Activated CD4-positive, CD25-positive, alpha-beta regulatory T cell (primary cell): ENCODE measurements at regions not wholly inside any gene's neighbourhood (a gene's known extent, or its start where the extent isn't known, plus 50 kb on each side); places are given as distances from the start of the nearest gene placed in this dataset.

Experiments
- DNase-seq, 4 experiments: peaks; one replicate each; lab custom pipeline; 2025; lab: John Stamatoyannopoulos, UW

- DNase-seq: no peak
Measured at GRCh38 chr18:29531746-29532145, 1354.8 kb upstream of the CDH2 start.

- no peak for DNase-seq
Measured at GRCh38 chr18:29523371-29523770, 1346.4 kb upstream of the CDH2 start.

- no peak for DNase-seq
Measured at GRCh38 chr18:29512761-29513160, 1335.8 kb upstream of the CDH2 start.

GRCh38 chr18:29512203-29512602 lies 1335.3 kb upstream of the CDH2 start:
- no peak for DNase-seq

- no peak for DNase-seq
Measured at GRCh38 chr18:29501952-29502351, 1325.0 kb upstream of the CDH2 start.

GRCh38 chr18:29496152-29496680 lies 1319.3 kb upstream of the CDH2 start:
- DNase-seq: no peak

- DNase-seq: no peak
Measured at GRCh38 chr18:29494371-29494770, 1317.4 kb upstream of the CDH2 start.

GRCh38 chr18:29491907-29492306 lies 1315.0 kb upstream of the CDH2 start:
- no peak for DNase-seq

GRCh38 chr18:29488617-29489016 lies 1311.7 kb upstream of the CDH2 start:
- no peak for DNase-seq

- DNase-seq: no peak
Measured at GRCh38 chr18:29465526-29465925, 1288.6 kb upstream of the CDH2 start.

GRCh38 chr18:29459972-29460371 lies 1283.0 kb upstream of the CDH2 start:
- DNase-seq: no peak

GRCh38 chr18:29457316-29457889 lies 1280.5 kb upstream of the CDH2 start:
- DNase-seq: no peak

GRCh38 chr18:29449424-29449823 lies 1272.5 kb upstream of the CDH2 start:
- DNase-seq: no peak

GRCh38 chr18:29439398-29439797 lies 1262.5 kb upstream of the CDH2 start:
- DNase-seq: no peak

- no peak for DNase-seq
Measured at GRCh38 chr18:29436459-29436858, 1259.5 kb upstream of the CDH2 start.

GRCh38 chr18:29434650-29435049 lies 1257.7 kb upstream of the CDH2 start:
- DNase-seq: no peak

GRCh38 chr18:29430416-29430815 lies 1253.5 kb upstream of the CDH2 start:
- no peak for DNase-seq

- DNase-seq: no peak
Measured at GRCh38 chr18:29418136-29418535, 1241.2 kb upstream of the CDH2 start.

GRCh38 chr18:29406996-29407395 lies 1230.1 kb upstream of the CDH2 start:
- DNase-seq: no peak

GRCh38 chr18:29397536-29397935 lies 1220.6 kb upstream of the CDH2 start:
- no peak for DNase-seq

- DNase-seq: no peak
Measured at GRCh38 chr18:29383311-29384273, 1206.7 kb upstream of the CDH2 start.

GRCh38 chr18:29378651-29379136 lies 1201.8 kb upstream of the CDH2 start:
- DNase-seq: no peak

GRCh38 chr18:29377346-29377745 lies 1200.4 kb upstream of the CDH2 start:
- DNase-seq: no peak
